OCI-LY1 (cell line): ENCODE measurements at regions not wholly inside any gene's neighbourhood (a gene's known extent, or its start where the extent isn't known, plus 50 kb on each side); places are given as distances from the start of the nearest gene placed in this dataset.

ENCODE experiments used
- EZH2 ChIP-seq: fragments of 200-600 bp; sonication (generic), shearing (Covaris generic); IDR thresholded peaks from 2 replicates; pipeline ENCODE4 v1.8.0; 2017; ENCODE audit warnings: borderline replicate concordance, mixed run types, mild to moderate bottlenecking, antibody characterized with exemption, low read length, moderate library complexity, mixed read lengths
- TF ChIP-seq, protein P1 (sequence below): fragments of 200-600 bp; sonication (generic), shearing (Covaris generic); IDR thresholded peaks from 2 replicates; pipeline ENCODE4 v1.5.1; 2017; ENCODE audit warnings: mild to moderate bottlenecking, antibody characterized with exemption, low read length, moderate library complexity, mixed read lengths

DNA sequence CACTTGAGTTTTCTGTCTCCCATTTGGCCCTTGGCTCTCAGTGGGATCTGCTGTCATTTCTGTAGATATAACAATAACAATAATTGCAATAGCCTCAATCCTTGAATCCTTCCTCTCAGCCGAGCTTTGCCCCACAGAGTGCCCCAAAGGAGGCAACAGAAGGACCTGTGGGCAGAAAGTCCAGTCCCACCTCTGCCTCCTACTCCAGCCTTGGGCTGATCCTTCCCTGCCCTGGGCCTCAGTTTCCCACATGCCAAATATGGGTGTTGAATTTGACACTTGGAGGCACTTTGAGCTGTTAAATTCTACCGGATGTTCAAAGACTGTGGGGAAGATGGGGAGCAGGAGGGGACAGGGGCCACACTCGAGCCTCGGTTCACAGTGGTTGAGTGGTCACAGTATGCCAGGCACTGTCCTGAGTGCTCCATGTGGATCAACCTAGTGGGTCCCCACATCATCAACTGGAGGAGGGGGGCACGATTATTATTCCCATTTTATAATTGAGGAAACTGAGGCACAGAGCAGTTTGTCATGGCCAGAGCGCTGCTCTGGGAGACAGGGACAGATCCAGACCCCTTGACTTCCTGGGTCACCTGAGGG lies 307.1 kb downstream of the MATN1 start:
- TF ChIP-seq, protein P1, sequence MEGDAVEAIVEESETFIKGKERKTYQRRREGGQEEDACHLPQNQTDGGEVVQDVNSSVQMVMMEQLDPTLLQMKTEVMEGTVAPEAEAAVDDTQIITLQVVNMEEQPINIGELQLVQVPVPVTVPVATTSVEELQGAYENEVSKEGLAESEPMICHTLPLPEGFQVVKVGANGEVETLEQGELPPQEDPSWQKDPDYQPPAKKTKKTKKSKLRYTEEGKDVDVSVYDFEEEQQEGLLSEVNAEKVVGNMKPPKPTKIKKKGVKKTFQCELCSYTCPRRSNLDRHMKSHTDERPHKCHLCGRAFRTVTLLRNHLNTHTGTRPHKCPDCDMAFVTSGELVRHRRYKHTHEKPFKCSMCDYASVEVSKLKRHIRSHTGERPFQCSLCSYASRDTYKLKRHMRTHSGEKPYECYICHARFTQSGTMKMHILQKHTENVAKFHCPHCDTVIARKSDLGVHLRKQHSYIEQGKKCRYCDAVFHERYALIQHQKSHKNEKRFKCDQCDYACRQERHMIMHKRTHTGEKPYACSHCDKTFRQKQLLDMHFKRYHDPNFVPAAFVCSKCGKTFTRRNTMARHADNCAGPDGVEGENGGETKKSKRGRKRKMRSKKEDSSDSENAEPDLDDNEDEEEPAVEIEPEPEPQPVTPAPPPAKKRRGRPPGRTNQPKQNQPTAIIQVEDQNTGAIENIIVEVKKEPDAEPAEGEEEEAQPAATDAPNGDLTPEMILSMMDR: no peak
- no peak for TF ChIP-seq EZH2
